HG03196 (cell line): ENCODE measurements at regions not wholly inside any gene's neighbourhood (a gene's known extent, or its start where the extent isn't known, plus 50 kb on each side); places are given as distances from the start of the nearest gene placed in this dataset.

Source experiments
- ATAC-seq: cut with Tn5 transposase; IDR thresholded peaks from one replicate; pipeline ENCODE4 v1.9.1; 2021; ENCODE audit not compliant: unreplicated experiment

GRCh38 chr6:22045261-22045912 is 251.4 kb downstream of the PRL start:
- ATAC-seq = no peak

GRCh38 chr6:22049002-22049401 is 247.8 kb downstream of the PRL start:
- no peak for ATAC-seq

GRCh38 chr6:22053391-22053997 is 243.3 kb downstream of the PRL start:
- no peak for ATAC-seq

- no peak for ATAC-seq
These were observed 240.4 kb downstream of the PRL start for GRCh38 chr6:22056398-22056797.

- no peak for ATAC-seq
These were observed 238.9 kb downstream of the PRL start for GRCh38 chr6:22057962-22058361.

- ATAC-seq = no peak
These were observed 237.7 kb downstream of the PRL start for GRCh38 chr6:22059126-22059525.

- no peak for ATAC-seq
These were observed 236.9 kb downstream of the PRL start for GRCh38 chr6:22059946-22060345.

- peak; percentile 67 for ATAC-seq
These were observed 233.9 kb downstream of the PRL start for GRCh38 chr6:22062807-22063408.

- no peak for ATAC-seq
These were observed 232.3 kb downstream of the PRL start for GRCh38 chr6:22064558-22064957.

GRCh38 chr6:22067122-22067521 is 229.7 kb downstream of the PRL start:
- ATAC-seq = no peak

- no peak for ATAC-seq
These were observed 229.2 kb downstream of the PRL start for GRCh38 chr6:22067671-22068070.

- peak; percentile 53 for ATAC-seq
These were observed 228.1 kb downstream of the PRL start for GRCh38 chr6:22068561-22069305.

- ATAC-seq = no peak
These were observed 227.5 kb downstream of the PRL start for GRCh38 chr6:22069306-22069800.

GRCh38 chr6:22071270-22072041 is 225.4 kb downstream of the PRL start:
- ATAC-seq = no peak

GRCh38 chr6:22072949-22073348 is 223.9 kb downstream of the PRL start:
- ATAC-seq = no peak

GRCh38 chr6:22073516-22074198 is 223.2 kb downstream of the PRL start:
- no peak for ATAC-seq

GRCh38 chr6:22078288-22078687 is 218.5 kb downstream of the PRL start:
- no peak for ATAC-seq

- ATAC-seq = no peak
These were observed 217.9 kb downstream of the PRL start for GRCh38 chr6:22078802-22079545.

GRCh38 chr6:22079783-22080182 is 217.1 kb downstream of the PRL start:
- ATAC-seq = no peak

- ATAC-seq = peak; percentile 59
These were observed 215.1 kb downstream of the PRL start for GRCh38 chr6:22081709-22082108.
